ENCODE measurements at regions not wholly inside any gene's neighbourhood (a gene's known extent, or its start where the extent isn't known, plus 50 kb on each side); places are given as distances from the start of the nearest gene placed in this dataset.
A peak's percentile ranks its signal among the peaks of the same experiment; 100 is the strongest.

DNA sequence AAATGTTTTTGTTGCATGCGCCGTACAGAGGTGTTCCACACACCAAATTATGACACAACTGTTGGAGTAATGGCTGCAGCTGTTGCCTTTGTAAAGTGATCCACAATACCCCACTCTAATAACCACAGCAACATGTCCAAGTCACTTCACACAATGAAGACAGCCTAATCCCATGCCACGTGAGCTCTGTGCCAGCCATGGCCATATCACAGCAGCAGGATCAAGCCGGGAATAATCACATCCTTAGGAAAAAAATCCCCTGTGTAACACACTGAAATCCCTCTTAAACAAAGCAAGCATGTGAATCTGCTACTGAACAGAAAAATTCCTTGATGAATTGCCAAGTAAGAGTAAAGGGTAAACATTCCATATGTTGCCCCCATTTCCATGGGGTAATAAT, 179.5 kb upstream of the PARD3B start:
- Histone ChIP-seq H2AFZ (ENCODE audit: low read depth, low read length) (no peak overlapping the region), H3K27me3 (ENCODE audit: insufficient read depth, low read length) (no peaks in the 10 kb centered on the region), H3K9me3 (ENCODE audit: insufficient read depth, low read depth, low read length) (no peaks in the 10 kb centered on the region), H3K4me3 (ENCODE audit: insufficient read depth, low read depth, low read length) (no peak overlapping the region), H4K20me1 (ENCODE audit: insufficient read depth, low read length) (no peaks in the 10 kb centered on the region), H3K27ac (ENCODE audit: low read depth, low read length) (no peak overlapping the region), H3K36me3 (ENCODE audit: insufficient read depth, low read length) (no peaks in the 10 kb centered on the region), H3K9ac (ENCODE audit: low read length) (no peak overlapping the region), H3K79me2 (ENCODE audit: insufficient read depth, low read length) (no peaks in the 10 kb centered on the region), H3K4me1 (ENCODE audit: insufficient read depth, low read length) (no peaks in the 10 kb centered on the region), H3K4me2 (ENCODE audit: low read length) (no peak overlapping the region)
- H3K9me3 Mint-ChIP-seq (ENCODE audit: unreplicated experiment), result no peaks in the 10 kb centered on the region
- peaks cover 5% of the 10 kb centered on the region for H3K27me3 Mint-ChIP-seq (ENCODE audit: low read depth, unreplicated experiment)
- no peaks in the 10 kb centered on the region for H3K36me3 Mint-ChIP-seq (ENCODE audit: low read depth, unreplicated experiment)
- DNase-seq (ENCODE audit: low read depth) (no peak), FAIRE-seq (no peak)
- no peak overlapping the region for H3K27ac Mint-ChIP-seq (ENCODE audit: unreplicated experiment)
- H3K4me1 Mint-ChIP-seq (ENCODE audit: low read depth, unreplicated experiment), result no peaks in the 10 kb centered on the region
- H3K4me3 Mint-ChIP-seq (ENCODE audit: unreplicated experiment), result no peak overlapping the region
- TF ChIP-seq EZH2 (IDR thresholded peaks at IDR 0.05; ENCODE audit: insufficient read depth, low read length), result no peak
- TF ChIP-seq, protein P1, sequence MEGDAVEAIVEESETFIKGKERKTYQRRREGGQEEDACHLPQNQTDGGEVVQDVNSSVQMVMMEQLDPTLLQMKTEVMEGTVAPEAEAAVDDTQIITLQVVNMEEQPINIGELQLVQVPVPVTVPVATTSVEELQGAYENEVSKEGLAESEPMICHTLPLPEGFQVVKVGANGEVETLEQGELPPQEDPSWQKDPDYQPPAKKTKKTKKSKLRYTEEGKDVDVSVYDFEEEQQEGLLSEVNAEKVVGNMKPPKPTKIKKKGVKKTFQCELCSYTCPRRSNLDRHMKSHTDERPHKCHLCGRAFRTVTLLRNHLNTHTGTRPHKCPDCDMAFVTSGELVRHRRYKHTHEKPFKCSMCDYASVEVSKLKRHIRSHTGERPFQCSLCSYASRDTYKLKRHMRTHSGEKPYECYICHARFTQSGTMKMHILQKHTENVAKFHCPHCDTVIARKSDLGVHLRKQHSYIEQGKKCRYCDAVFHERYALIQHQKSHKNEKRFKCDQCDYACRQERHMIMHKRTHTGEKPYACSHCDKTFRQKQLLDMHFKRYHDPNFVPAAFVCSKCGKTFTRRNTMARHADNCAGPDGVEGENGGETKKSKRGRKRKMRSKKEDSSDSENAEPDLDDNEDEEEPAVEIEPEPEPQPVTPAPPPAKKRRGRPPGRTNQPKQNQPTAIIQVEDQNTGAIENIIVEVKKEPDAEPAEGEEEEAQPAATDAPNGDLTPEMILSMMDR (IDR thresholded peaks at IDR 0.05; ENCODE audit: insufficient read depth, low read depth, low read length), result no peak

DNA sequence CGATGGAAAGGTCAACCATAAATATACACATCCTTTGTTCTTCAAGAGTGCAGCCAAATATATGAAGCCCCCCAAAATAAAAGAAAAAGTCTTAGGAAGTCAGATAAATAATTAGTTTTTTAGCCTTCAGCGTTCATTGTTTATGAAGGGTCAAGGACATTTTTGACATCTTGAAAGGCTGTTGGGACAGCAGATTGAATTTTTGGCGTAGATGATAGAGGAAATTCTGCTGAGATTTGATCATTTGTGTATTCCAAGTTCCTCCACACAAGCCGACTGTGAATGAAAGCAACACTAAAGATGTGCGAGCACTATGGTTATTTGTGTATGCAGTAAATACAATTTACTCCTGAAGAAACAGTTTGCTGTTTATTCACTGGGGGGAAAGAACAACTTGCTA, 177.8 kb upstream of the PARD3B start:
- no peaks in the 10 kb centered on the region for H4K20me1 ChIP-seq (ENCODE audit: insufficient read depth, low read length)
- no peak overlapping the region for H3K4me3 ChIP-seq (ENCODE audit: insufficient read depth, low read depth, low read length)
- DNase-seq (ENCODE audit: low read depth) (no peak), FAIRE-seq (no peak)
- H3K4me1 ChIP-seq (ENCODE audit: insufficient read depth, low read length), result no peaks in the 10 kb centered on the region
- H3K27me3 Mint-ChIP-seq (ENCODE audit: low read depth, unreplicated experiment), result peaks cover 2% of the 10 kb centered on the region
- no peak overlapping the region for H3K4me3 Mint-ChIP-seq (ENCODE audit: unreplicated experiment)
- H3K9ac ChIP-seq (ENCODE audit: low read length), result no peak overlapping the region
- H3K36me3 ChIP-seq (ENCODE audit: insufficient read depth, low read length), result no peaks in the 10 kb centered on the region
- no peaks in the 10 kb centered on the region for H3K36me3 Mint-ChIP-seq (ENCODE audit: low read depth, unreplicated experiment)
- no peaks in the 10 kb centered on the region for H3K4me1 Mint-ChIP-seq (ENCODE audit: low read depth, unreplicated experiment)
- no peak overlapping the region for H3K4me2 ChIP-seq (ENCODE audit: low read length)
- no peaks in the 10 kb centered on the region for H3K9me3 Mint-ChIP-seq (ENCODE audit: unreplicated experiment)
- H2AFZ ChIP-seq (ENCODE audit: low read depth, low read length), result no peak overlapping the region
- no peak overlapping the region for H3K27ac Mint-ChIP-seq (ENCODE audit: unreplicated experiment)
- no peak overlapping the region for H3K27ac ChIP-seq (ENCODE audit: low read depth, low read length)
- no peaks in the 10 kb centered on the region for H3K79me2 ChIP-seq (ENCODE audit: insufficient read depth, low read length)
- TF ChIP-seq EZH2 (IDR thresholded peaks at IDR 0.05; ENCODE audit: insufficient read depth, low read length), result no peak
- TF ChIP-seq, protein P1 (IDR thresholded peaks at IDR 0.05; ENCODE audit: insufficient read depth, low read depth, low read length), result no peak
- no peaks in the 10 kb centered on the region for H3K27me3 ChIP-seq (ENCODE audit: insufficient read depth, low read length)
- no peaks in the 10 kb centered on the region for H3K9me3 ChIP-seq (ENCODE audit: insufficient read depth, low read depth, low read length)

DNA sequence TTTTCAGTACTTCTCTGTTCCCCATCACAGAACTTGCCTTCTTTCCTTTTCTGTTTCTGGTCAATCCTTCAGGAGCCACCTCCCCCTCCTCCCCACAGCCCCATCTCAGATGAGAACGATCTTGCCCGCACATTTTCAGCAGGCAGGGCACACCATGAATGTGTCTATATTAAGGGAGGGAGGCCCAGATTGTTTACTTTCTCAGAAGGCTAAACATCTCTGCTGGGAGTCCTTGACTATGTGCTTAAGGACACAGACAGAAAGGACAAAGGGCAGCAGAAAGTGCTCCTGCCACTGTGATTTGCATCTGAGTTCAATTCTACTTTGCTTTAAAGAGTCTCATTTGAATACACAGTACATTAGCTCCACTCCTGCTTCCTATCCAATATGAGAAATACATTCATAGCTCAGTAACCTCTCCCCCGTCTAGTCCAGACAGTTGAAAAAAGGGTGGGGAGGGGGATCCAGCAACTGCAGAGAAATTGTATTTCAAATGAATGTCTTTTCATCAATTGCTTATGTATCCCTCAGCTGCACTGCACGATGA, 175.0 kb upstream of the PARD3B start:
- Histone ChIP-seq H3K9ac (ENCODE audit: low read length) (no peak overlapping the region), H3K27ac (ENCODE audit: low read depth, low read length) (no peak overlapping the region), H2AFZ (ENCODE audit: low read depth, low read length) (peak overlapping the region; percentile 22), H3K4me2 (ENCODE audit: low read length) (no peak overlapping the region), H4K20me1 (ENCODE audit: insufficient read depth, low read length) (no peaks in the 10 kb centered on the region), H3K4me1 (ENCODE audit: insufficient read depth, low read length) (no peaks in the 10 kb centered on the region), H3K27me3 (ENCODE audit: insufficient read depth, low read length) (no peaks in the 10 kb centered on the region), H3K36me3 (ENCODE audit: insufficient read depth, low read length) (no peaks in the 10 kb centered on the region), H3K9me3 (ENCODE audit: insufficient read depth, low read depth, low read length) (no peaks in the 10 kb centered on the region), H3K79me2 (ENCODE audit: insufficient read depth, low read length) (no peaks in the 10 kb centered on the region), H3K4me3 (ENCODE audit: insufficient read depth, low read depth, low read length) (no peak overlapping the region)
- H3K36me3 Mint-ChIP-seq (ENCODE audit: low read depth, unreplicated experiment), result no peaks in the 10 kb centered on the region
- no peak overlapping the region for H3K4me3 Mint-ChIP-seq (ENCODE audit: unreplicated experiment)
- DNase-seq (ENCODE audit: low read depth) (no peak), FAIRE-seq (no peak)
- no peaks in the 10 kb centered on the region for H3K27me3 Mint-ChIP-seq (ENCODE audit: low read depth, unreplicated experiment)
- no peaks in the 10 kb centered on the region for H3K4me1 Mint-ChIP-seq (ENCODE audit: low read depth, unreplicated experiment)
- H3K9me3 Mint-ChIP-seq (ENCODE audit: unreplicated experiment), result no peaks in the 10 kb centered on the region
- H3K27ac Mint-ChIP-seq (ENCODE audit: unreplicated experiment), result no peak overlapping the region
- TF ChIP-seq EZH2 (IDR thresholded peaks at IDR 0.05; ENCODE audit: insufficient read depth, low read length), result no peak
- TF ChIP-seq, protein P1 (IDR thresholded peaks at IDR 0.05; ENCODE audit: insufficient read depth, low read depth, low read length), result no peak
